GM06990 (cell line): ENCODE measurements at regions not wholly inside any gene's neighbourhood (a gene's known extent, or its start where the extent isn't known, plus 50 kb on each side); places are given as distances from the start of the nearest gene placed in this dataset.

Experiments
- DNase-seq: peaks from one replicate; pipeline ENCODE4 v3.0.0-alpha.2; 2011; ENCODE audit not compliant: insufficient read length; ENCODE audit errors: extremely low read depth
- H3K27me3 ChIP-seq: replicated peaks from 2 replicates; pipeline ENCODE4 v1.6.0; 2011; ENCODE audit warnings: low read length; ENCODE audit not compliant: control insufficient read depth, insufficient read depth
- H3K36me3 ChIP-seq: 2 replicates; pipeline ENCODE4 v1.5.1; 2011; ENCODE audit warnings: low read length; ENCODE audit not compliant: control insufficient read depth, insufficient read depth
- H3K4me3 ChIP-seq: replicated peaks from 2 replicates; pipeline ENCODE4 v1.5.1; 2011; ENCODE audit warnings: low read depth, mild to moderate bottlenecking, control low read depth, low read length
- CTCF ChIP-seq: IDR thresholded peaks from 2 replicates; pipeline ENCODE4 v1.5.1; 2011; ENCODE audit warnings: low read length, control low read depth, mild to moderate bottlenecking, inconsistent platforms; ENCODE audit not compliant: insufficient read depth, poor library complexity, severe bottlenecking

GRCh38 chr13:31048521-31048920 is 113.2 kb downstream of the HSPH1 start:
- no peaks in the 10 kb centered on the region for H3K27me3 ChIP-seq
- no peak for TF ChIP-seq CTCF
- no peak for DNase-seq
- H3K4me3 ChIP-seq: no peak overlapping the region
- H3K36me3 ChIP-seq: no peaks in the 10 kb centered on the region

DNA sequence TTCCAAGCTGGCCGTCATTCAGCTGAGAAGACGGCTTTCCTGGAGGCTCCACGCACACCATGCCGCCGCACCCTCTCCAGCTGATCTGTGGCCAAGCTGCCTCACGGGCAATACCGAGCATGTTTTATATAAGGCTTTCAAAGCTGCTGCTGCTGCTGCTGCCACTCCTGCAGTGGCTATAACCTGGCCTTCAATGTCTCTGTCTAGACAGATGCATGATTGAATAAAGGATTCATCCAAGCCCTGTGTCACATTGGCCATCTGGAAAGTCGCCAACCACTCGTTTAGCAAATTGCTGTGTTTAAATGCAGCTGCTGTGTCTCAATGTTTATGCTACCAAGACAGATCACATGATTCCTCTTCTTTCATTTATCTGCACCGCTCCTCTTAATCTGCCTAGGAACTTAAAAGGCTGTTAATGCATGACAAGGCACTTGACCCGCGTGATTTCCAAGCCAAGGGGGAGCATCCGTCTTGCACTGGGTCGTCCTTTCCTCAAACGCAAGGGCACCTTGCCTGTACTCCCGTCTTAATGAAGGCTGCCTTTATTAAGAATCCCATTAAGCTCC is 114.3 kb downstream of the TEX26 start:
- TF ChIP-seq CTCF: no peak
- Histone ChIP-seq H3K27me3 (no peaks in the 10 kb centered on the region; the same call in 1 of the 2 replicates), H3K4me3 (no peak overlapping the region), H3K36me3 (no peaks in the 10 kb centered on the region)
- no peak for DNase-seq

DNA sequence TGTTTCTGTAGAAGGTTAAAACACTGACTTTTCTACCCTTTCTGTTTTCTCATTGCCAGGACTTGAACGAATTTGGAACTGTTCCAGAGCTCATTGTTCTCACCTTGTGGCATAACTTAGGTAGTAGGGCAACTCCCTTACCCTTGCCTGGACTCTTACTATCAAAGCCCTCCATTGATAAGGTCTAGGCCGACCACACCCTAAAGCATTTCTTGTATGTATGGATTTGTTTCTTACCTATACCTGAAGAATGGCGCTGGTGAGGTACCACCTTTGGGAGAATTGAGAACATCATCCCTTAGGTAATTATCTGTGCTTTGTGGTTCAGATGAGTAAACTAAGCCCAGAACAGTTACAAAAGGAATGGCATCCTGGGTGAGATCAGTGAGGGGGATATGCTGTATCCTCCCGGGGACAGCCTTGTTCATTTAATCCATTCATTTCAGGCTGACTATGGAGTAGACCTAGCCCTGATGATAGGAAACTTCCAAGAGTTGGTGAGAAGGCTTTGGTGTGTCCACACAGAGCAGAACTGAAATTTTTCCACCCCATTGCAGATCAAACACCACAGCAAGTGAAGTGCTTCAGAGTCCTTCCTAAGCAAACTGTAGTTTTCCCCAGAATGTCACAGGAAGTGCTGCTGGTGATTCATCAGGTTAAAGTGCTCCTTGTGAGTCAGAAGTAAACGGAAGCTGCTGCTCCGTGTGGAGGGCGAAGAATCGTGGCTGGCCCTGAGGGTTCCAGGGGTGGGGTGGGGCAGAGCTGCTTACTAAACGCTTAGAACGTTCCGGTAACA is 113.0 kb downstream of the TEX26 start:
- Histone ChIP-seq H3K27me3 (no peaks in the 10 kb centered on the region; the same call in 1 of the 2 replicates), H3K4me3 (no peak overlapping the region), H3K36me3 (no peaks in the 10 kb centered on the region)
- TF ChIP-seq CTCF: no peak
- no peak for DNase-seq

- TF ChIP-seq CTCF: peak; percentile 96
- Histone ChIP-seq H3K4me3 (no peak overlapping the region), H3K27me3 (no peaks in the 10 kb centered on the region; the same call in 1 of the 2 replicates), H3K36me3 (no peaks in the 10 kb centered on the region)
- DNase-seq: peak; percentile 70
Measured at GRCh38 chr13:31044364-31045285, 112.2 kb downstream of the TEX26 start.

GRCh38 chr13:31043957-31044356 is 111.5 kb downstream of the TEX26 start:
- Histone ChIP-seq H3K36me3 (no peaks in the 10 kb centered on the region), H3K27me3 (no peaks in the 10 kb centered on the region; the same call in 1 of the 2 replicates), H3K4me3 (no peak overlapping the region)
- TF ChIP-seq CTCF: peak; percentile 37
- DNase-seq: no peak
